ENCODE measurements at regions not wholly inside any gene's neighbourhood (a gene's known extent, or its start where the extent isn't known, plus 50 kb on each side); places are given as distances from the start of the nearest gene placed in this dataset.

DNA sequence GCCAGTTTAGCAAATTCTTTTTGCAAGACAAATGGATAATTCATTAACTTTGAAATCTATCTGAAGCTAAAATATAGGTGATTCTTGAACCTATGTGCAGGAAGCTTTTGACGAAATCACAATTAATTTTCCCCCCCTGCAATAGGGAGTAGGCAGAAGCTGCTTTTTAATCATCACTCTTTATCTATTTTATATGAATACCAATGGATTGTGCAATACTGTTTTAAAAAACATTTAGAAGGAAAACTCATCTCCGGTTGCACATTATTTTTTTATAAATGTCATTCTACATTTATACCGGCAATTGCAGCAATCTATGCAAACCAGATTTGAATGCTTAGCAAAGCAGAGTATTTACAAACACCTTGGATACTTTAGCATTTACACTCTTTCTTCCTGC is 121.1 kb upstream of the TMCO5A start:
- no peaks in the 10 kb centered on the region for H3K4me1 ChIP-seq
- TF ChIP-seq CTCF (IDR thresholded peaks at IDR 0.05) = no peak
- no peak for TF ChIP-seq POLR2A (IDR thresholded peaks at IDR 0.05)
- no peaks in the 10 kb centered on the region for H3K27me3 ChIP-seq
- no peaks in the 10 kb centered on the region for H3K36me3 ChIP-seq
- no peaks in the 10 kb centered on the region for H3K9me3 ChIP-seq
- no peak overlapping the region for H3K27ac ChIP-seq
- H3K4me3 ChIP-seq = no peak overlapping the region
- no peak for DNase-seq

GRCh38 chr15:37814847-37815515 is 119.5 kb upstream of the TMCO5A start:
- H3K27ac ChIP-seq = no peak overlapping the region
- TF ChIP-seq CTCF (IDR thresholded peaks at IDR 0.05) (no peak), POLR2A (IDR thresholded peaks at IDR 0.05) (no peak)
- H3K9me3 ChIP-seq = no peaks in the 10 kb centered on the region
- H3K36me3 ChIP-seq = no peaks in the 10 kb centered on the region
- no peak for DNase-seq
- no peaks in the 10 kb centered on the region for H3K4me1 ChIP-seq
- no peak overlapping the region for H3K4me3 ChIP-seq
- no peaks in the 10 kb centered on the region for H3K27me3 ChIP-seq

DNA sequence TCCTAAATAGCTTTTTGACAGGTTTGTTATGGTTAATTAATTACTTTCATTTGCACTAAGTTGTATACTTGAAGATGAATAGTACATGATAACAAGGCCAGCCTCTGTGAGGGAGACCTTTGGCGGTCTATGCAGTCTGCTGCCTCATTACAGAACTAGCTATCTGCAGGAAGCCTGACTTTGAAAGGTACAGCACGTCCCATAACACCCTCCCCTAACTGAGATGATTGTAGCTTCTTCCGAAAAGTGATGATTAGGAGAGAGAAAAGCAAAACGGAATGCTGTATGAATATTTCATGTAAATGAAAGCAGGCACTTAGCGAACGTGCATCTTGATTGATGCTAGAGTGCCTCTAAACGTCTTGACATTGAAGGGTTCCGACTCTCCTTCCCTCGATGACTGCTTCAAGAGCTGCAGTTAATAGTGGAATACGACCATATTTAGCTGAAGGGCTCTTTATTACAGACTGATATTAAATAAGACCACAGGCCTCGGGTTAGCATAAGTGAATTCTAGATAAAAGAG is 116.2 kb upstream of the TMCO5A start:
- no peak for DNase-seq
- Histone ChIP-seq H3K27ac (no peak overlapping the region), H3K9me3 (no peaks in the 10 kb centered on the region), H3K4me3 (no peak overlapping the region), H3K27me3 (no peaks in the 10 kb centered on the region), H3K36me3 (no peaks in the 10 kb centered on the region), H3K4me1 (no peaks in the 10 kb centered on the region)
- TF ChIP-seq POLR2A (IDR thresholded peaks at IDR 0.05) (no peak), CTCF (IDR thresholded peaks at IDR 0.05) (no peak)

DNA sequence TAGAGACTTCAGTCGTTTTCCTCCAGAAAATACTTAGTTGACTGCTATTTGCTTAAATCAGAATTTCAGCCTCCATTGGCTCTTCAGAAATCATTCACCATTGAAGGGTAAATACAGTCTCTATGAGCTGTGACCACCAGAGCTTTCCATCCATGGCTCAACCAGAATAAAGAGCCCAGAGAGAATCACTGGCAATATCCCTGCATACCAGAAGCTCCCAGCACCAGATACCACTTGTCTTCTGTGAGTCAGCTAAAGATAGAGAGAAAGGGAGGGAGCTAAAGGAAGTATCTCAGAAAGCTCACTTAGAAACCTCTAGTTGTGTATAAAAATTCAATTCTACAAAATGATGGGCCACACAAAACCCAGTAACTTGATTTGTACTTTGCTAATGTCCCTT is 115.2 kb upstream of the TMCO5A start:
- Histone ChIP-seq H3K27me3 (no peaks in the 10 kb centered on the region), H3K4me1 (no peaks in the 10 kb centered on the region), H3K27ac (no peak overlapping the region), H3K4me3 (no peak overlapping the region), H3K36me3 (no peaks in the 10 kb centered on the region), H3K9me3 (no peaks in the 10 kb centered on the region)
- TF ChIP-seq CTCF (IDR thresholded peaks at IDR 0.05) (no peak), POLR2A (IDR thresholded peaks at IDR 0.05) (no peak)
- DNase-seq = no peak

- H3K4me1 ChIP-seq = no peaks in the 10 kb centered on the region
- H3K27me3 ChIP-seq = no peaks in the 10 kb centered on the region
- no peak overlapping the region for H3K27ac ChIP-seq
- TF ChIP-seq POLR2A (IDR thresholded peaks at IDR 0.05) (no peak), CTCF (IDR thresholded peaks at IDR 0.05) (no peak)
- H3K36me3 ChIP-seq = no peaks in the 10 kb centered on the region
- no peaks in the 10 kb centered on the region for H3K9me3 ChIP-seq
- DNase-seq = no peak
- no peak overlapping the region for H3K4me3 ChIP-seq
These were observed 113.9 kb upstream of the TMCO5A start for GRCh38 chr15:37820380-37821128.
